Ishikawa (cell line): ENCODE measurements at regions not wholly inside any gene's neighbourhood (a gene's known extent, or its start where the extent isn't known, plus 50 kb on each side); places are given as distances from the start of the nearest gene placed in this dataset.
A peak's percentile ranks its signal among the peaks of the same experiment; 100 is the strongest.

ENCODE experiments used
- CEBPB ChIP-seq: IDR thresholded peaks from 2 replicates; pipeline ENCODE4 v1.6.1; 2012
- CREB1 ChIP-seq: IDR thresholded peaks from 2 replicates; pipeline ENCODE4 v1.6.1; 2012; ENCODE audit warnings: low read depth
- EGR1 ChIP-seq: IDR thresholded peaks from 2 replicates; pipeline ENCODE4 v1.6.1; 2012
- EP300 ChIP-seq: IDR thresholded peaks from 2 replicates; pipeline ENCODE4 v1.6.1; 2012; ENCODE audit warnings: borderline replicate concordance
- FOXM1 ChIP-seq: IDR thresholded peaks from 2 replicates; pipeline ENCODE4 v1.6.1; 2012; ENCODE audit warnings: low read depth, borderline replicate concordance
- MAX ChIP-seq: IDR thresholded peaks from 2 replicates; pipeline ENCODE4 v1.6.1; 2012
- NFIC ChIP-seq: IDR thresholded peaks from 2 replicates; pipeline ENCODE4 v1.6.1; 2012
- RAD21 ChIP-seq: IDR thresholded peaks from 2 replicates; pipeline ENCODE4 v1.6.1; 2012; ENCODE audit warnings: low read depth
- REST ChIP-seq: IDR thresholded peaks from 2 replicates; pipeline ENCODE4 v1.6.1; 2012; ENCODE audit warnings: low read depth, mild to moderate bottlenecking
- TAF1 ChIP-seq: IDR thresholded peaks from 2 replicates; pipeline ENCODE4 v1.6.1; 2012; ENCODE audit warnings: low read depth, mild to moderate bottlenecking
- TCF12 ChIP-seq: IDR thresholded peaks from 2 replicates; pipeline ENCODE4 v1.6.1; 2012; ENCODE audit warnings: low read depth
- TEAD4 ChIP-seq: IDR thresholded peaks from 2 replicates; pipeline ENCODE4 v1.6.1; 2012
- USF1 ChIP-seq: IDR thresholded peaks from 2 replicates; pipeline ENCODE4 v1.6.1; 2012
- YY1 ChIP-seq: IDR thresholded peaks from 2 replicates; pipeline ENCODE4 v1.6.1; 2012; ENCODE audit warnings: low read depth
- ZBTB7A ChIP-seq: IDR thresholded peaks from 2 replicates; pipeline ENCODE4 v1.6.1; 2012; ENCODE audit warnings: low read depth

GRCh38 chr5:38734353-38734752, 111.5 kb upstream of the OSMR start:
- TF ChIP-seq TAF1 (no peak), REST (no peak), TCF12 (no peak), CREB1 (no peak), CEBPB (no peak), USF1 (no peak), EGR1 (no peak), FOXM1 (no peak), MAX (no peak), NFIC (no peak), EP300 (no peak)

GRCh38 chr5:38736089-38736488, 109.7 kb upstream of the OSMR start:
- TF ChIP-seq EP300 (no peak), TEAD4 (no peak), REST (no peak), RAD21 (no peak), NFIC (no peak), CREB1 (no peak), FOXM1 (no peak)

- TF ChIP-seq FOXM1: no peak
- TF ChIP-seq MAX: no peak
- no peak for TF ChIP-seq RAD21
- TF ChIP-seq USF1: no peak
- TF ChIP-seq CREB1: no peak
- TF ChIP-seq ZBTB7A: no peak
- TF ChIP-seq TAF1: no peak
- TF ChIP-seq EGR1: no peak
- no peak for TF ChIP-seq CEBPB
- TF ChIP-seq TEAD4: no peak
- TF ChIP-seq TCF12: no peak
- no peak for TF ChIP-seq REST
- TF ChIP-seq NFIC: no peak
- TF ChIP-seq EP300: no peak
- no peak for TF ChIP-seq YY1
Observed at GRCh38 chr5:38737976-38738375, 107.8 kb upstream of the OSMR start.

GRCh38 chr5:38739011-38739704, 106.7 kb upstream of the OSMR start:
- TF ChIP-seq TAF1 (no peak), CEBPB (0 out of 2 replicates have a peak, but pooled peaks have one; percentile 7)

- no peak for TF ChIP-seq FOXM1
- TF ChIP-seq TCF12: no peak
- TF ChIP-seq CREB1: no peak
- TF ChIP-seq TAF1: no peak
- TF ChIP-seq REST: no peak
- TF ChIP-seq ZBTB7A: no peak
Observed at GRCh38 chr5:38739705-38740045, 106.1 kb upstream of the OSMR start.
